ENCODE measurements at regions not wholly inside any gene's neighbourhood (a gene's known extent, or its start where the extent isn't known, plus 50 kb on each side); places are given as distances from the start of the nearest gene placed in this dataset.

DNA sequence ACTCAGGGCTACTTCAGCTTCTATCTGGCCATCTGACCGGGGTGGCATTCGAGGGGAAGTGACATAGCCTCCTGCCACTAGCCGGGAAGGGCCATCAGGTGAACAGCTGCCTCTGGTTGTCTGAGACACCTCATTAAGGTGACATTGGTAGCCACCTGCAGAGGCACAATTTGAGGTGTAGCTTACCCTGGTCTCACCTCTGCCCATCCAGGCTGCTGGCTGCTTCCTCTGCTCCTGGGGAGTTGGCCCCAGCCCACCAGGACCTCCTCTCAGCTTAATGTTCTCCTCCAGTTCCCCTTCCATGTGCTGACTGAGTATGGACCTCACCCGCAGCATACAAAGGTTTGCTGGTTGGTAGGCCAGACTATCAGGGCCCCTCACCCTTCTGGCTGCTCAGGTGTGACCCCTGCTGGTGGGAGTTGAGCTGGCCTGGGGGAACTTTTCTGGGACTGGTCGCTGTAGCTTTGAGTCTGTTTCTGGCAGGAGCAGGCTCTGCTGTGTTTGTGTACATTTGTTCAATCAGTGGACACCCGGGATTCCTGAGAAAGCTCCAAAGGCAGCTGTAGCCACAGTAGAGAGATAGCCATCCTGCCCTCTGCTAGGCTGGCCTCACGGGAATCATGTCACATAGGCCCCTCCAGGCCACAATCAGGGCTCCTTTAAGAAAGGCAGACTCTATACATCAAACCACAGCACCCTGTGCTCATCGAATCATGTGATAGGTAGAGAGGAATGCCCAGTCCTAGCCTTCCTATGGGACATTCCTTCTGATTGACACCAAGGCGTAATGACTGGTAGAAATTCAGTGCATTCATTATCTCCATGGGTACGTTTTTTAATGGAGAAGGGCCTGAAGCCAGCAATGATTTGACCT, 295.1 kb upstream of the PLET1 start:
- no peaks in the 10 kb centered on the region for H3K9me3 ChIP-seq (ENCODE audit: control insufficient read depth in 4 of 4, low read length in 3 of 4)
- WGBS = 63% methylated on average over 10 of the region's 10 CpGs
- no peaks in the 10 kb centered on the region for H3K36me3 ChIP-seq (ENCODE audit: control insufficient read depth in 4 of 4, insufficient read depth in 3 of 4, low read depth in 1 of 4, low read length in 3 of 4)
- no peak overlapping the region for H3K4me3 ChIP-seq (ENCODE audit: low read depth in 1 of 3, low read length in 3 of 3)
- DNase-seq (ENCODE audit: low spot score) = peak; percentile 75
- no peak overlapping the region for H3K9ac ChIP-seq (ENCODE audit: low read depth in 1 of 2, low read length in 2 of 2)
- TF ChIP-seq TAF1 (conservative IDR thresholded peaks at IDR 0.05) = no peak
- no peak for TF ChIP-seq NR2F2 (IDR thresholded peaks at IDR 0.05)
- TF ChIP-seq, protein P1, sequence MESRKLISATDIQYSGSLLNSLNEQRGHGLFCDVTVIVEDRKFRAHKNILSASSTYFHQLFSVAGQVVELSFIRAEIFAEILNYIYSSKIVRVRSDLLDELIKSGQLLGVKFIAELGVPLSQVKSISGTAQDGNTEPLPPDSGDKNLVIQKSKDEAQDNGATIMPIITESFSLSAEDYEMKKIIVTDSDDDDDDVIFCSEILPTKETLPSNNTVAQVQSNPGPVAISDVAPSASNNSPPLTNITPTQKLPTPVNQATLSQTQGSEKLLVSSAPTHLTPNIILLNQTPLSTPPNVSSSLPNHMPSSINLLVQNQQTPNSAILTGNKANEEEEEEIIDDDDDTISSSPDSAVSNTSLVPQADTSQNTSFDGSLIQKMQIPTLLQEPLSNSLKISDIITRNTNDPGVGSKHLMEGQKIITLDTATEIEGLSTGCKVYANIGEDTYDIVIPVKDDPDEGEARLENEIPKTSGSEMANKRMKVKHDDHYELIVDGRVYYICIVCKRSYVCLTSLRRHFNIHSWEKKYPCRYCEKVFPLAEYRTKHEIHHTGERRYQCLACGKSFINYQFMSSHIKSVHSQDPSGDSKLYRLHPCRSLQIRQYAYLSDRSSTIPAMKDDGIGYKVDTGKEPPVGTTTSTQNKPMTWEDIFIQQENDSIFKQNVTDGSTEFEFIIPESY (IDR thresholded peaks at IDR 0.05) = no peak
- TF ChIP-seq RAD21 (IDR thresholded peaks at IDR 0.05) = peak; percentile 74 to 87
- no peak for TF ChIP-seq RXRA (IDR thresholded peaks at IDR 0.05)
- TF ChIP-seq, protein P2, sequence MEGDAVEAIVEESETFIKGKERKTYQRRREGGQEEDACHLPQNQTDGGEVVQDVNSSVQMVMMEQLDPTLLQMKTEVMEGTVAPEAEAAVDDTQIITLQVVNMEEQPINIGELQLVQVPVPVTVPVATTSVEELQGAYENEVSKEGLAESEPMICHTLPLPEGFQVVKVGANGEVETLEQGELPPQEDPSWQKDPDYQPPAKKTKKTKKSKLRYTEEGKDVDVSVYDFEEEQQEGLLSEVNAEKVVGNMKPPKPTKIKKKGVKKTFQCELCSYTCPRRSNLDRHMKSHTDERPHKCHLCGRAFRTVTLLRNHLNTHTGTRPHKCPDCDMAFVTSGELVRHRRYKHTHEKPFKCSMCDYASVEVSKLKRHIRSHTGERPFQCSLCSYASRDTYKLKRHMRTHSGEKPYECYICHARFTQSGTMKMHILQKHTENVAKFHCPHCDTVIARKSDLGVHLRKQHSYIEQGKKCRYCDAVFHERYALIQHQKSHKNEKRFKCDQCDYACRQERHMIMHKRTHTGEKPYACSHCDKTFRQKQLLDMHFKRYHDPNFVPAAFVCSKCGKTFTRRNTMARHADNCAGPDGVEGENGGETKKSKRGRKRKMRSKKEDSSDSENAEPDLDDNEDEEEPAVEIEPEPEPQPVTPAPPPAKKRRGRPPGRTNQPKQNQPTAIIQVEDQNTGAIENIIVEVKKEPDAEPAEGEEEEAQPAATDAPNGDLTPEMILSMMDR (IDR thresholded peaks at IDR 0.05; ENCODE audit: low read depth, low read length, missing input control) = peak; percentile 68
- H3K27ac ChIP-seq (ENCODE audit: low read depth in 1 of 2, low read length in 2 of 2) = no peak overlapping the region
- H3K27me3 ChIP-seq (ENCODE audit: control insufficient read depth in 4 of 4, insufficient read depth in 4 of 4, low read length in 3 of 4) = no peaks in the 10 kb centered on the region
- no peaks in the 10 kb centered on the region for H3K4me1 ChIP-seq (ENCODE audit: control insufficient read depth in 4 of 4, insufficient read depth in 4 of 4, low read length in 3 of 4)

DNA sequence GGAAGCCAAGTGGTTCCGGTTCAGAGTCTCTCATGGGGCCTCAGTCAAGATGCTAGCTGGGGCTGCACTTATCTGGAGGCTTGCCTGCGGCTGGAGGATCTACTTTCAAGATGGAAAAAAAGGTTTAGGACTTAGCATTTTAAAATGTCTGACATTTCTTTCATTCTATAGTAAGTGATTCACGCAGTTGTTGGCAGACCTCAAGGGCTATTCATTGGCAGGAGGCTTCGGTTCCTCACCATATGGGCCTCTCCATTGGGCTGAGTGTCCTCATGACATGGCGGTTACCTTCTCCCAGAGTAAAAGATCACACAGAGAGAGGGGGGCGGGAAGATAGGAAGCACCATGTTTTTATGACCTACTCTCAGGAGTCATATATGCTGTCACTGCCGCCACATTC, 298.0 kb upstream of the PLET1 start:
- Histone ChIP-seq H3K4me3 (ENCODE audit: low read depth in 1 of 3, low read length in 3 of 3) (no peak overlapping the region), H3K9me3 (ENCODE audit: control insufficient read depth in 4 of 4, low read length in 3 of 4) (no peaks in the 10 kb centered on the region), H3K27me3 (ENCODE audit: control insufficient read depth in 4 of 4, insufficient read depth in 4 of 4, low read length in 3 of 4) (no peaks in the 10 kb centered on the region), H3K9ac (ENCODE audit: low read depth in 1 of 2, low read length in 2 of 2) (no peak overlapping the region), H3K27ac (ENCODE audit: low read depth in 1 of 2, low read length in 2 of 2) (no peak overlapping the region), H3K36me3 (ENCODE audit: control insufficient read depth in 4 of 4, insufficient read depth in 3 of 4, low read depth in 1 of 4, low read length in 3 of 4) (no peaks in the 10 kb centered on the region), H3K4me1 (ENCODE audit: control insufficient read depth in 4 of 4, insufficient read depth in 4 of 4, low read length in 3 of 4) (peaks cover 0 to under 1% (median 0%) of the 10 kb centered on the region in 4 donors)
- 94% methylated on average over 7 of the region's 7 CpGs for WGBS
- DNase-seq (ENCODE audit: low spot score) = no peak
- no peak for TF ChIP-seq JUND (IDR thresholded peaks at IDR 0.05)

DNA sequence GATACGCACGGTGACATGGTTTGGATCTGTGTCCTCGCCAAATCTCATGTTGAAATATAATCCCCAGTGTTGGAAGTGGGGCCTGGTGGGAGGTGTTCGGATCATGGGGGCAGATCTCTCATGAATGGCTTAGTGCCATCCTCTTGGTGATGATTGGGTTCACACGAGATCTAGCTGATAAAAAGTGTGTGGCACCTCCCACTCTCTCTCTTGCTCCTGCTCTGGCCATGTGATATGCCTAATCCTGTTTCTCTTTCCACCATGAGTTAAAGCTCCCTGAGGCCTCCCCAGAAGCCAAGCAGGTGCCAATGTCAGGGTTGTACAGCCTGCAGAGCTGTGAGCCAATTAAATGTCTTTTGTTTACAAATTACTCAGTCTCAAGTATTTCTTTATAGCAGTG, 303.1 kb upstream of the PLET1 start:
- no peak for DNase-seq (ENCODE audit: low spot score)
- Histone ChIP-seq H3K9me3 (ENCODE audit: control insufficient read depth in 4 of 4, low read length in 3 of 4) (no peaks in the 10 kb centered on the region), H3K27ac (ENCODE audit: low read depth in 1 of 2, low read length in 2 of 2) (peak overlapping the region; percentile 62 to 65), H3K4me1 (ENCODE audit: control insufficient read depth in 4 of 4, insufficient read depth in 4 of 4, low read length in 3 of 4) (peaks cover 4 to 14% (median 7%) of the 10 kb centered on the region in 4 donors), H3K9ac (ENCODE audit: low read depth in 1 of 2, low read length in 2 of 2) (peak overlapping the region in 1 of 2 donors; percentile 7), H3K36me3 (ENCODE audit: control insufficient read depth in 4 of 4, insufficient read depth in 3 of 4, low read depth in 1 of 4, low read length in 3 of 4) (no peaks in the 10 kb centered on the region), H3K27me3 (ENCODE audit: control insufficient read depth in 4 of 4, insufficient read depth in 4 of 4, low read length in 3 of 4) (no peaks in the 10 kb centered on the region), H3K4me3 (ENCODE audit: low read depth in 1 of 3, low read length in 3 of 3) (no peak overlapping the region)
- 55% methylated on average over 5 of the region's 5 CpGs for WGBS
- TF ChIP-seq YY1 (IDR thresholded peaks at IDR 0.05) (no peak), EGR1 (IDR thresholded peaks at IDR 0.05; ENCODE audit: low read depth in 2 of 2) (no peak), FOXA1 (IDR thresholded peaks at IDR 0.05) (no peak), HNF4A (conservative IDR thresholded peaks at IDR 0.05) (no peak), FOXA2 (IDR thresholded peaks at IDR 0.05) (peak; percentile 8)
- TF ChIP-seq, protein P3, sequence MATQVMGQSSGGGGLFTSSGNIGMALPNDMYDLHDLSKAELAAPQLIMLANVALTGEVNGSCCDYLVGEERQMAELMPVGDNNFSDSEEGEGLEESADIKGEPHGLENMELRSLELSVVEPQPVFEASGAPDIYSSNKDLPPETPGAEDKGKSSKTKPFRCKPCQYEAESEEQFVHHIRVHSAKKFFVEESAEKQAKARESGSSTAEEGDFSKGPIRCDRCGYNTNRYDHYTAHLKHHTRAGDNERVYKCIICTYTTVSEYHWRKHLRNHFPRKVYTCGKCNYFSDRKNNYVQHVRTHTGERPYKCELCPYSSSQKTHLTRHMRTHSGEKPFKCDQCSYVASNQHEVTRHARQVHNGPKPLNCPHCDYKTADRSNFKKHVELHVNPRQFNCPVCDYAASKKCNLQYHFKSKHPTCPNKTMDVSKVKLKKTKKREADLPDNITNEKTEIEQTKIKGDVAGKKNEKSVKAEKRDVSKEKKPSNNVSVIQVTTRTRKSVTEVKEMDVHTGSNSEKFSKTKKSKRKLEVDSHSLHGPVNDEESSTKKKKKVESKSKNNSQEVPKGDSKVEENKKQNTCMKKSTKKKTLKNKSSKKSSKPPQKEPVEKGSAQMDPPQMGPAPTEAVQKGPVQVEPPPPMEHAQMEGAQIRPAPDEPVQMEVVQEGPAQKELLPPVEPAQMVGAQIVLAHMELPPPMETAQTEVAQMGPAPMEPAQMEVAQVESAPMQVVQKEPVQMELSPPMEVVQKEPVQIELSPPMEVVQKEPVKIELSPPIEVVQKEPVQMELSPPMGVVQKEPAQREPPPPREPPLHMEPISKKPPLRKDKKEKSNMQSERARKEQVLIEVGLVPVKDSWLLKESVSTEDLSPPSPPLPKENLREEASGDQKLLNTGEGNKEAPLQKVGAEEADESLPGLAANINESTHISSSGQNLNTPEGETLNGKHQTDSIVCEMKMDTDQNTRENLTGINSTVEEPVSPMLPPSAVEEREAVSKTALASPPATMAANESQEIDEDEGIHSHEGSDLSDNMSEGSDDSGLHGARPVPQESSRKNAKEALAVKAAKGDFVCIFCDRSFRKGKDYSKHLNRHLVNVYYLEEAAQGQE (IDR thresholded peaks at IDR 0.05) = no peak

Data from liver (tissue), 8 donors.